ENCODE measurements at regions not wholly inside any gene's neighbourhood (a gene's known extent, or its start where the extent isn't known, plus 50 kb on each side); places are given as distances from the start of the nearest gene placed in this dataset.

DNA sequence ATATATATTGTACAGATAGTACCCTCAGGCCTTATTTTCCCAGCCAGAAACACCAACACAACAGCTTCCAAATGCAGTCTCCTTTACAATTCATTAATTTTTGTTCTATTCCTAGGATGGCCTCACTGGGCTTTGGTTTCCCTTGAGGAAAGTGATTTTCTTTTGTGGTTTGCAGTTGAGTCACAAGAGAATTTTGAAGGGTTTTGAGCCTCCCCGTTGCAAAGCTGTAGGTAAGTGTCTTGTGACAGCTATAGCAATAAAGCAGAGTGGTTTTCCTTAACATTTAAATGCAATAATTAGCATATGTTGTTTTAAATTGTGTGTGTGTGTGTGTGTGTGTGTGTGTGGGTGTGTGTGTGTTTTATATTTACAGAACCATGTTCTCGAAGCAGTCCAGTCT lies 54.1 kb upstream of the WDR17 start:
- no peak for DNase-seq (ENCODE audit: low read depth in 3 of 3)

- no peak for DNase-seq (ENCODE audit: low read depth in 3 of 3)
Measured at GRCh38 chr4:176013476-176014247, 52.0 kb upstream of the WDR17 start.

GRCh38 chr4:176014583-176015108 lies 51.0 kb upstream of the WDR17 start:
- no peak for DNase-seq (ENCODE audit: low read depth in 3 of 3)

Measured in stimulated activated CD4-positive, alpha-beta T cell treated with anti-CD3 and anti-CD28 coated beads, TNF-alpha, amount 100 ng/mL, for 24 hours (primary cell).